GM12878 (cell line): ENCODE measurements at regions not wholly inside any gene's neighbourhood (a gene's known extent, or its start where the extent isn't known, plus 50 kb on each side); places are given as distances from the start of the nearest gene placed in this dataset.

Source experiments
- ATAC-seq: fragments of 200-7000 bp; cut with Tn5 transposase; 3 replicates; pipeline ENCODE4 v1.9.1; 2020; ENCODE audit warnings: mild to moderate bottlenecking, moderate library complexity
- BruUV-seq: library from RNA; stranded (reverse); fragments of 400-500 nt; replicated peaks from 2 replicates; lab custom pipeline; 2021; lab: Mats Ljungman, UMichigan
- CTCF ChIA-PET: fragments of 300-600 bp; sonication (Branson Sonifier 250); formaldehyde crosslinking; extraction: SDS; loops from one replicate; lab custom pipeline; 2021; ENCODE audit warnings: inconsistent platforms; lab: Yijun Ruan, JAX
- POLR2A ChIA-PET: fragments of 350-600 bp; formaldehyde crosslinking; extraction: SDS; loops from one replicate; lab custom pipeline; 2021; ENCODE audit warnings: inconsistent platforms; lab: Charles Lee
- RAD21 ChIA-PET: fragments of 300-600 bp; sonication (Branson Sonifier 250); formaldehyde crosslinking; loops from one replicate; lab custom pipeline; 2023; ENCODE audit warnings: antibody characterized with exemption; ENCODE audit not compliant: unreplicated experiment; lab: Charles Lee
- SMC1A ChIA-PET: fragments of 300-600 bp; sonication (Branson Sonifier 250); formaldehyde crosslinking; loops from one replicate; lab custom pipeline; 2023; ENCODE audit not compliant: unreplicated experiment, uncharacterized antibody; lab: Charles Lee
- DNase-seq: peaks from one replicate; pipeline ENCODE4 v3.0.0-alpha.2; 2011; ENCODE audit warnings: low read depth, low spot score
- FAIRE-seq: peaks from 3 replicates; lab custom pipeline; 2011; peaks lifted over from hg19 to GRCh38; lab: Jason Lieb, UNC
- H2AFZ ChIP-seq: 2 replicates; pipeline ENCODE4 v1.6.0; 2011; ENCODE audit warnings: low read depth, low read length, control low read depth; ENCODE audit not compliant: control insufficient read depth
- H3K27ac ChIP-seq: 2 replicates; pipeline ENCODE4 v1.5.1; 2011; ENCODE audit warnings: control low read depth; ENCODE audit not compliant: control insufficient read depth, insufficient read depth
- H3K27me3 ChIP-seq, 2 experiments: replicated peaks in 1 of 2; 2 replicates each; pipeline versions ENCODE4 v1.6.0 to v1.6.1; 2011; ENCODE audit warnings: low read length in 1 of 2; ENCODE audit not compliant: control insufficient read depth in 2 of 2, insufficient read depth in 2 of 2
- H3K36me3 ChIP-seq, 2 experiments: 2 replicates each; pipeline ENCODE4 v1.5.1; 2011; ENCODE audit warnings: low read length in 1 of 2; ENCODE audit not compliant: control insufficient read depth in 2 of 2, insufficient read depth in 2 of 2
- H3K4me1 ChIP-seq: 2 replicates; pipeline ENCODE4 v1.6.1; 2011; ENCODE audit warnings: mild to moderate bottlenecking, low read length, moderate library complexity, mixed read lengths; ENCODE audit not compliant: control insufficient read depth, insufficient read depth
- H3K4me2 ChIP-seq: 2 replicates; pipeline ENCODE4 v1.6.0; 2011; ENCODE audit warnings: control low read depth; ENCODE audit not compliant: control insufficient read depth, insufficient read depth
- H3K4me3 ChIP-seq: fragments of 200-600 bp; sonication (generic); 2 replicates; pipeline ENCODE4 v1.5.1; 2016
- H3K79me2 ChIP-seq: 2 replicates; pipeline ENCODE4 v1.6.0; 2011; ENCODE audit warnings: low read length; ENCODE audit not compliant: control insufficient read depth, insufficient read depth
- H3K9ac ChIP-seq: 2 replicates; pipeline ENCODE4 v1.8.0; 2011; ENCODE audit warnings: low read length, control low read depth, mixed read lengths; ENCODE audit not compliant: control insufficient read depth, insufficient read depth
- H3K9me3 ChIP-seq: replicated peaks from 3 replicates; pipeline ENCODE4 v1.5.1; 2011; ENCODE audit warnings: mild to moderate bottlenecking, low read length; ENCODE audit not compliant: control insufficient read depth, insufficient read depth
- H4K20me1 ChIP-seq: 2 replicates; pipeline ENCODE4 v1.6.0; 2011; ENCODE audit not compliant: control insufficient read depth, insufficient read depth
- ESRRA ChIP-seq: IDR thresholded peaks from 2 replicates; pipeline ENCODE4 v1.6.1; 2012; ENCODE audit warnings: mild to moderate bottlenecking, low read length, improper control_type of control experiment
- HCFC1 ChIP-seq: fragments of 150-350 bp; IDR thresholded peaks from 2 replicates; pipeline ENCODE4 v1.6.1; 2014; ENCODE audit warnings: low read length
- PAX8 ChIP-seq: fragments of 450-650 bp; IDR thresholded peaks from 2 replicates; pipeline ENCODE4 v1.6.1; 2017; ENCODE audit warnings: mild to moderate bottlenecking, moderate library complexity
- RAD51 ChIP-seq: fragments of 450-650 bp; IDR thresholded peaks from 2 replicates; pipeline ENCODE4 v1.6.1; 2016; ENCODE audit warnings: moderate library complexity, mild to moderate bottlenecking, inconsistent platforms
- RBBP5 ChIP-seq: fragments of 200-600 bp; sonication (generic); conservative IDR thresholded peaks from 2 replicates; pipeline ENCODE4 v1.6.1; 2016
- ZNF24 ChIP-seq: fragments of 450-650 bp; IDR thresholded peaks from 2 replicates; pipeline ENCODE4 v1.6.1; 2017; ENCODE audit warnings: antibody characterized with exemption, mild to moderate bottlenecking
- WGBS: methylation state at CpG from one replicate; pipeline ENCODE4 v1.1.6; 2016; ENCODE audit warnings: low lambda C conversion rate; ENCODE audit not compliant: insufficient replicate concordance, insufficient coverage; ENCODE audit errors: missing lambda C conversion rate; 5-methylcytosine and 5-hydroxymethylcytosine counted together
- in situ Hi-C: fragments of 300-500 bp; cut with MboI; formaldehyde crosslinking; loops from 9 replicates; pipeline ENCODE4 v1.14.3; 2018; ENCODE audit warnings: mixed read lengths
- intact Hi-C: fragments of 100-400 bp; cut with micrococcal nuclease; formaldehyde crosslinking; loops from one replicate; pipeline ENCODE4 v1.14.2; 2022; ENCODE audit not compliant: unreplicated experiment
- TF ChIP-seq, protein P1 (sequence below): fragments of 150-350 bp; IDR thresholded peaks from 2 replicates; pipeline ENCODE4 v1.6.1; 2014; ENCODE audit warnings: mild to moderate bottlenecking, low read depth, low read length
- TF ChIP-seq, protein P2 (sequence below): IDR thresholded peaks from 2 replicates; pipeline ENCODE4 v1.6.1; 2012; ENCODE audit warnings: low read depth, low read length, improper control_type of control experiment
- TF ChIP-seq, protein P3 (sequence below): IDR thresholded peaks from 2 replicates; pipeline ENCODE4 v1.6.1; 2011; ENCODE audit warnings: mild to moderate bottlenecking, low read depth, low read length, moderate library complexity; ENCODE audit not compliant: insufficient replicate concordance
- TF ChIP-seq, protein P4 (sequence below): fragments of 450-650 bp; IDR thresholded peaks from 2 replicates; pipeline ENCODE4 v1.6.1; 2016; ENCODE audit warnings: mild to moderate bottlenecking

DNA sequence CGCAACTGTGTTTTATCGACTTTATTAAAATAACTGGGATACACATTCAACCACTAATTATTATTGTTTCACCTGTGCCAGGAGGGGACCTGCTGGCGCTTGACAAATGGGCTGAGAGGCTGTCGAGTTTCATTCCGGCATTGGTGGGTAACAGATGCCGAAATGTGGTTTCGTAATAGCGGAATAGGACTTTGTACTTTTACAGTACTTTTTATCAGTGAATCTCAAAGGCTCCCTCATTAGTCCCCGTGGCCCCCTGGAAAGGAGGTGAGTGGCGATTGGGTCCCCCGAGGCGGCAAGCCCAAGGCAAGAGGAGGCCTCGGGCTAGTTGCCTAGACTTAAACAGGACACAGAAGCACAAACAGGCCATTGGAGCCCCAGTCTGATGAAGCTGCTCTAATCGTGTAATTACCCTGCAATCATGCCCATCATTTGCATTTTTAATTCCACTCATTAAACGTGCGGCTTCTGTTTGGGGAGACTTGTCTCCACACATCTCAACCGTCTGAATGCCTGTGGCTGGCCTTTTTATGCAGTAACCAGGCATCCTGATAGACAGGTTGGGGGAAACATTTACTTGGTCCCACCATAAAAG is 193.2 kb downstream of the INO80D start:
- intact Hi-C loops: no loop called here
- WGBS: 49% methylated on average over 17 of the region's 17 CpGs
- FAIRE-seq (no peak), DNase-seq (no peak), ATAC-seq (no peak)
- SMC1A ChIA-PET: no interaction called here
- Histone ChIP-seq H3K4me1 (no peaks in the 10 kb centered on the region), H3K36me3 (no peaks in the 10 kb centered on the region), H2AFZ (no peak overlapping the region), H3K27ac (no peak overlapping the region), H4K20me1 (no peaks in the 10 kb centered on the region), H3K9me3 (no peaks in the 10 kb centered on the region), H3K9ac (no peak overlapping the region), H3K79me2 (no peaks in the 10 kb centered on the region), H3K4me2 (no peak overlapping the region), H3K27me3 (no peaks in the 10 kb centered on the region; a peak in 1 of 4 replicates), H3K4me3 (no peak overlapping the region)
- in situ Hi-C loops: no loop called here
- no TSS peak for BruUV-seq
- CTCF ChIA-PET: interaction anchor here (1.6 kb wide), 1 partner anchor 33 kb away, joined by 3 read pairs; no protein-coding TSS in a partner anchor
- TF ChIP-seq, protein P1, sequence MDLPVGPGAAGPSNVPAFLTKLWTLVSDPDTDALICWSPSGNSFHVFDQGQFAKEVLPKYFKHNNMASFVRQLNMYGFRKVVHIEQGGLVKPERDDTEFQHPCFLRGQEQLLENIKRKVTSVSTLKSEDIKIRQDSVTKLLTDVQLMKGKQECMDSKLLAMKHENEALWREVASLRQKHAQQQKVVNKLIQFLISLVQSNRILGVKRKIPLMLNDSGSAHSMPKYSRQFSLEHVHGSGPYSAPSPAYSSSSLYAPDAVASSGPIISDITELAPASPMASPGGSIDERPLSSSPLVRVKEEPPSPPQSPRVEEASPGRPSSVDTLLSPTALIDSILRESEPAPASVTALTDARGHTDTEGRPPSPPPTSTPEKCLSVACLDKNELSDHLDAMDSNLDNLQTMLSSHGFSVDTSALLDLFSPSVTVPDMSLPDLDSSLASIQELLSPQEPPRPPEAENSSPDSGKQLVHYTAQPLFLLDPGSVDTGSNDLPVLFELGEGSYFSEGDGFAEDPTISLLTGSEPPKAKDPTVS: no peak
- RAD21 ChIA-PET: no interaction called here
- POLR2A ChIA-PET: no interaction called here

DNA sequence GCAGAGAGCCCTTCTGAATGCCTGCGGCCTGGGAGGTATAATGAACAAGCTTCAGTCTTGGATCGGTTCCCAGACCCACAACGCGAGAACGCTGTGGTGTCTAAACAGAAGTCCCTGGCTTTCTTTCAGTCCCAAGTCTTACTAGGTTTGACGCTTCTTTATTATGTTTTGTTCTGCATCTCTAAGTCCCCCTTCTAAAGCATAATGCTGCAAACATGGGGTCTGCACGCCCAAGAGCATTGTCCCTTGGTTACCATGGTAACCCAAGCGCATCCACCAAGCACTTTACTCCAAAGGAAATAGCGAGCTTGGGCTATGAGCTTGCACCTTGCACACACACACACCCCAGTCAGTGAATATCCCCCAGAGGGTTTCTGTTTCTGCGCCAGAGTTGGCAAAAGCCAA is 193.7 kb downstream of the INO80D start:
- WGBS: 58% methylated on average over 10 of the region's 10 CpGs
- H3K79me2 ChIP-seq: no peaks in the 10 kb centered on the region
- H3K4me2 ChIP-seq: no peak overlapping the region
- H3K9ac ChIP-seq: no peak overlapping the region
- DNase-seq: no peak
- no peaks in the 10 kb centered on the region for H4K20me1 ChIP-seq
- RAD21 ChIA-PET: no interaction called here
- FAIRE-seq: no peak
- intact Hi-C loops: no loop called here
- no peaks in the 10 kb centered on the region for H3K9me3 ChIP-seq
- no peak overlapping the region for H2AFZ ChIP-seq
- H3K27ac ChIP-seq: no peak overlapping the region
- no peak for ATAC-seq
- no peak overlapping the region for H3K4me3 ChIP-seq
- CTCF ChIA-PET: interaction anchor here (1.6 kb wide), 1 partner anchor 34 kb away, joined by 3 read pairs; no protein-coding TSS in a partner anchor
- in situ Hi-C loops: no loop called here
- H3K27me3 ChIP-seq: no peaks in the 10 kb centered on the region; a peak in 1 of 4 replicates
- no TSS peak for BruUV-seq
- no peaks in the 10 kb centered on the region for H3K4me1 ChIP-seq
- SMC1A ChIA-PET: no interaction called here
- TF ChIP-seq, protein P2, sequence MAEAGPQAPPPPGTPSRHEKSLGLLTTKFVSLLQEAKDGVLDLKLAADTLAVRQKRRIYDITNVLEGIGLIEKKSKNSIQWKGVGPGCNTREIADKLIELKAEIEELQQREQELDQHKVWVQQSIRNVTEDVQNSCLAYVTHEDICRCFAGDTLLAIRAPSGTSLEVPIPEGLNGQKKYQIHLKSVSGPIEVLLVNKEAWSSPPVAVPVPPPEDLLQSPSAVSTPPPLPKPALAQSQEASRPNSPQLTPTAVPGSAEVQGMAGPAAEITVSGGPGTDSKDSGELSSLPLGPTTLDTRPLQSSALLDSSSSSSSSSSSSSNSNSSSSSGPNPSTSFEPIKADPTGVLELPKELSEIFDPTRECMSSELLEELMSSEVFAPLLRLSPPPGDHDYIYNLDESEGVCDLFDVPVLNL: no peak
- TF ChIP-seq RAD51 (no peak), RBBP5 (no peak), HCFC1 (no peak), ZNF24 (no peak), PAX8 (no peak), ESRRA (no peak)
- TF ChIP-seq, protein P3, sequence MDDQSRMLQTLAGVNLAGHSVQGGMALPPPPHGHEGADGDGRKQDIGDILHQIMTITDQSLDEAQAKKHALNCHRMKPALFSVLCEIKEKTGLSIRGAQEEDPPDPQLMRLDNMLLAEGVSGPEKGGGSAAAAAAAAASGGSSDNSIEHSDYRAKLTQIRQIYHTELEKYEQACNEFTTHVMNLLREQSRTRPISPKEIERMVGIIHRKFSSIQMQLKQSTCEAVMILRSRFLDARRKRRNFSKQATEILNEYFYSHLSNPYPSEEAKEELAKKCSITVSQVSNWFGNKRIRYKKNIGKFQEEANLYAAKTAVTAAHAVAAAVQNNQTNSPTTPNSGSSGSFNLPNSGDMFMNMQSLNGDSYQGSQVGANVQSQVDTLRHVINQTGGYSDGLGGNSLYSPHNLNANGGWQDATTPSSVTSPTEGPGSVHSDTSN: no peak
- TF ChIP-seq, protein P4, sequence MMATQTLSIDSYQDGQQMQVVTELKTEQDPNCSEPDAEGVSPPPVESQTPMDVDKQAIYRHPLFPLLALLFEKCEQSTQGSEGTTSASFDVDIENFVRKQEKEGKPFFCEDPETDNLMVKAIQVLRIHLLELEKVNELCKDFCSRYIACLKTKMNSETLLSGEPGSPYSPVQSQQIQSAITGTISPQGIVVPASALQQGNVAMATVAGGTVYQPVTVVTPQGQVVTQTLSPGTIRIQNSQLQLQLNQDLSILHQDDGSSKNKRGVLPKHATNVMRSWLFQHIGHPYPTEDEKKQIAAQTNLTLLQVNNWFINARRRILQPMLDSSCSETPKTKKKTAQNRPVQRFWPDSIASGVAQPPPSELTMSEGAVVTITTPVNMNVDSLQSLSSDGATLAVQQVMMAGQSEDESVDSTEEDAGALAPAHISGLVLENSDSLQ: no peak
- H3K36me3 ChIP-seq: no peaks in the 10 kb centered on the region
- POLR2A ChIA-PET: no interaction called here
